COLO668 (cell line): ENCODE measurements at regions not wholly inside any gene's neighbourhood (a gene's known extent, or its start where the extent isn't known, plus 50 kb on each side); places are given as distances from the start of the nearest gene placed in this dataset.

ENCODE experiments used
- DNase-seq: peaks from one replicate; lab custom pipeline; 2025; ENCODE audit not compliant: unreplicated experiment; lab: John Stamatoyannopoulos, UW

GRCh38 chr4:111775556-111776297, 369.5 kb upstream of the FAM241A start:
- DNase-seq, result no peak

GRCh38 chr4:111776561-111776960, 368.7 kb upstream of the FAM241A start:
- DNase-seq, result no peak

GRCh38 chr4:111778543-111778942, 366.7 kb upstream of the FAM241A start:
- DNase-seq, result no peak

- no peak for DNase-seq
Observed at GRCh38 chr4:111780965-111781364, 364.3 kb upstream of the FAM241A start.

- no peak for DNase-seq
Observed at GRCh38 chr4:111781611-111782010, 363.6 kb upstream of the FAM241A start.

- DNase-seq, result no peak
Observed at GRCh38 chr4:111788099-111788498, 357.2 kb upstream of the FAM241A start.

- DNase-seq, result no peak
Observed at GRCh38 chr4:111789901-111790640, 355.2 kb upstream of the FAM241A start.

GRCh38 chr4:111792632-111793031, 352.6 kb upstream of the FAM241A start:
- no peak for DNase-seq

GRCh38 chr4:111793433-111794091, 351.7 kb upstream of the FAM241A start:
- no peak for DNase-seq

GRCh38 chr4:111797455-111798163, 347.6 kb upstream of the FAM241A start:
- no peak for DNase-seq

GRCh38 chr4:111798840-111799239, 346.4 kb upstream of the FAM241A start:
- DNase-seq, result no peak

- DNase-seq, result no peak
Observed at GRCh38 chr4:111800551-111800950, 344.7 kb upstream of the FAM241A start.

GRCh38 chr4:111802191-111802590, 343.1 kb upstream of the FAM241A start:
- DNase-seq, result no peak

- DNase-seq, result no peak
Observed at GRCh38 chr4:111806331-111806730, 338.9 kb upstream of the FAM241A start.

- DNase-seq, result no peak
Observed at GRCh38 chr4:111807576-111807975, 337.7 kb upstream of the FAM241A start.

- no peak for DNase-seq
Observed at GRCh38 chr4:111808174-111808573, 337.1 kb upstream of the FAM241A start.

- no peak for DNase-seq
Observed at GRCh38 chr4:111811661-111812060, 333.6 kb upstream of the FAM241A start.

GRCh38 chr4:111812114-111812513, 333.1 kb upstream of the FAM241A start:
- no peak for DNase-seq

GRCh38 chr4:111812760-111813159, 332.5 kb upstream of the FAM241A start:
- DNase-seq, result no peak

- DNase-seq, result no peak
Observed at GRCh38 chr4:111813555-111814140, 331.6 kb upstream of the FAM241A start.

GRCh38 chr4:111814961-111815360, 330.3 kb upstream of the FAM241A start:
- no peak for DNase-seq
